ENCODE measurements at regions not wholly inside any gene's neighbourhood (a gene's known extent, or its start where the extent isn't known, plus 50 kb on each side); places are given as distances from the start of the nearest gene placed in this dataset.

DNA sequence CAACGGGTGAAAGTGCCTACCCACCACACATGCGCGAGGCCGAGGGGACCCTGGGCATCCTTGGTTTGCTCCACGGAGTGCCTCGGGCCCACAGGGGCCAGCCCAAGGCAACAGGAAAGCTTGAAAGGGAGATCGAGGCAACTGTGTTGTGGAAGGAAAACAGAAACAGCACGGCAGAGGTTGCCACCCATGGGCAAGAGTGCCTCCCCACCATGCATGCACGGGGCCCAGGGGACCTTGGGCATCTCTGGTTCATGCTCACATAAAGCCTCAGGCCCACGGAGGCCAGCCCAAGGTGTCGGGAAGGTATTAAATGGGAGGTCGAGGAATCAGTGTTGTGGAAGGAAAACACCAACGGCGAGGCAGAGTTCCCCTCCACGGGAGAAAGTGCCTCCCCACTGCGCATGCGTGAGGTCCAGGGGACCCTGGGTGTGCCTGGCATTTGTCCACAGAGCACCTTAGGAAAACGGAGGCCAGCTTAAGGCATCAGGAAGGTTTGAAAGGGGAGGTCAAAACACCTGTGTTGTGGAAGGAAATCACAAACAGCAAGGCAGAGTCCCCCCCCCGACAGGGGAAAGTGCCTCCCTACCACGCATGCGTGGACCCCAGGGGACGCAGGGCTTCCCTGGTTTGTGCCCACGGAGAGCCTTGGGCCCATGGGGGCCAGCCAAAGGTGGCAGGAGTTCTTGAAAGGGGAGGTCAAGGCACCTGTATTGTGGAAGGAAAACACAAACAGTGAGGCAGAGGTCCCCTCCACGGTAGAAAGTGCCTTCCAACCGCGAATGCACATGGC, 367.3 kb downstream of the ALG10 start:
- peaks cover 0 to 98% (median 1%) of the 10 kb centered on the region in 4 donors for H3K9me3 ChIP-seq
- no peak overlapping the region for H3K4me3 ChIP-seq
- H3K27ac ChIP-seq, result no peak overlapping the region
- no peaks in the 10 kb centered on the region for H3K27me3 ChIP-seq
- no peaks in the 10 kb centered on the region for H3K4me1 ChIP-seq
- WGBS, 2 donors, result 71% methylated on average over 24 to 26 of the region's 26 CpGs
- H3K36me3 ChIP-seq, result no peaks in the 10 kb centered on the region
- DNase-seq (ENCODE audit: low spot score in 2 of 2), result no peak
- TF ChIP-seq EP300 (IDR thresholded peaks at IDR 0.05) (no peak), POLR2A (IDR thresholded peaks at IDR 0.05) (no peak)
- TF ChIP-seq, protein P1, sequence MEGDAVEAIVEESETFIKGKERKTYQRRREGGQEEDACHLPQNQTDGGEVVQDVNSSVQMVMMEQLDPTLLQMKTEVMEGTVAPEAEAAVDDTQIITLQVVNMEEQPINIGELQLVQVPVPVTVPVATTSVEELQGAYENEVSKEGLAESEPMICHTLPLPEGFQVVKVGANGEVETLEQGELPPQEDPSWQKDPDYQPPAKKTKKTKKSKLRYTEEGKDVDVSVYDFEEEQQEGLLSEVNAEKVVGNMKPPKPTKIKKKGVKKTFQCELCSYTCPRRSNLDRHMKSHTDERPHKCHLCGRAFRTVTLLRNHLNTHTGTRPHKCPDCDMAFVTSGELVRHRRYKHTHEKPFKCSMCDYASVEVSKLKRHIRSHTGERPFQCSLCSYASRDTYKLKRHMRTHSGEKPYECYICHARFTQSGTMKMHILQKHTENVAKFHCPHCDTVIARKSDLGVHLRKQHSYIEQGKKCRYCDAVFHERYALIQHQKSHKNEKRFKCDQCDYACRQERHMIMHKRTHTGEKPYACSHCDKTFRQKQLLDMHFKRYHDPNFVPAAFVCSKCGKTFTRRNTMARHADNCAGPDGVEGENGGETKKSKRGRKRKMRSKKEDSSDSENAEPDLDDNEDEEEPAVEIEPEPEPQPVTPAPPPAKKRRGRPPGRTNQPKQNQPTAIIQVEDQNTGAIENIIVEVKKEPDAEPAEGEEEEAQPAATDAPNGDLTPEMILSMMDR (IDR thresholded peaks at IDR 0.05), result no peak

DNA sequence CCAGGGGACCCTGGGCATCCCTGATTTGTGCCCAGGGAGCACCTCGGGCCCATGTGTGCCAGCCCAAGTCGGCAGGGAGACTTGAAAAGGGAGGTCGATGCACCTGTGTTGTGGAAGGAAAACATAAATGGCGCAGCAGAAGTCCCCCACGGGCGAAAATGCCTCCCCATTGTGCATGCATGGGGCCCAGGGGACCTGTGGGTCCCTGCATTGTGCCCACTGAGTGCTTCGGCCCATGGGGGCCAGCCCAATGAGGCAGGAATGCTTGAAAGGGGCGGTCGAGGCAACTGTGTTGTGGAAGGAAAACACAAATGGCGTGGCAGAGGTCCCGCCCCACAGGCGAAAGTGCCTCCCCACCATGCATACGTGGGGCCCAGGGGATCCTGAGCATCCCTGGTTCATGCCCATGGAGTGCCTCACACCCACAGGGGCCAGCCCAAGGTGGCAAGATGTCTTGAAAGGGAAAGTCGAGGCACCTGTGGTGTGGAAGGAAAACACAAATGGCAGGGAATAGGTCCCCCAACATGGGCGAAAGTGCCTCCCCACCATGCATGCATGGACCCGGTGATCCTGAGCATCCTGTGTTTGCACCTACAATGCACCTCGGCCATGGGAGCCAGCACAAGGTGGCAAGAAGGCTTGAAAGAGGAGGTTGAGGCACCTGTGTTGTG, 368.0 kb downstream of the ALG10 start:
- Histone ChIP-seq H3K4me3 (no peak overlapping the region), H3K9me3 (peaks cover 0 to 98% (median 1%) of the 10 kb centered on the region in 4 donors), H3K27me3 (no peaks in the 10 kb centered on the region), H3K27ac (no peak overlapping the region), H3K36me3 (no peaks in the 10 kb centered on the region), H3K4me1 (no peaks in the 10 kb centered on the region)
- TF ChIP-seq EP300 (IDR thresholded peaks at IDR 0.05) (no peak), POLR2A (IDR thresholded peaks at IDR 0.05) (no peak)
- TF ChIP-seq, protein P1 (IDR thresholded peaks at IDR 0.05), result no peak
- no peak for DNase-seq (ENCODE audit: low spot score in 2 of 2)
- 81 to 85% methylated on average over 12 to 17 of the region's 17 CpGs for WGBS, 2 donors

DNA sequence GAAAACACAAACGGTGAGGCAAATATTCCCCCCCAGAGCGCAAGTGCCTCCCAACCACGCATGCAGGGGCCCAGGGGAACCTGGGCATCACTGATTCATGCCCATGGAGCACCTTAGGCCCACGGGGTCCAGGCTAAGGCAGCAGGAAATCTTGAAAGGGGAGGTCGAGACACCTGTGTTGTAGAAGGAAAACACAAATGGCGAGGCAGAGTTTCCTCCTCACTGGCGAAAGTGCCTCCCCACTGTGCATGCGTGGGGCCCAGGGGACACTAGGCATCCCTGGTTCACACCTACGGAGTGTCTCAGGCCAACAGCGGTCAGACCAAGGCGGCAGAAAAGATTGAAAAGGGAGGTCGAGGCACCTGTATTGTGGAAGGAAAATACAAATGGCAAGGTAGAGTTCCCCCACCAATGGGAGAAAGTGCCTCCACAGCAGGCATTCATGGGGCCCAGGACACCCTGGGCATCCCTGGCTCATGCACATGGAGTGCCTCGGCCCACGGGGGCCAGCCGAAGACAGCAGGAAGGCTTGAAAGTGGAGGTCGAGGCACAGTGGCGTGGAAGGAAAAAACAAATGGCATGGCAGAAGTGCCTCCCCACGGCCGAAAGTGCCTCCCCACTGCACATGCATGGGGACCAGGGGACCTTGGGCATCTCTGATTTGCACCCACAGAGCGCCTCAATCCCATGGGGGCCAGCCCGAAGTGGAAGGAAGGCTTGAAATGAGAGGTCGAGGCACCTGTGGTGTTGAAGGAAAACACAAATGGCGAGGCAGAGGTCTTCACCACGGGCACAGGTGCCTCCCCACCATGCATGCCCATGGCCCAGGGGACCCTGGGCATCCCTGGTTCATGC, 368.8 kb downstream of the ALG10 start:
- no peaks in the 10 kb centered on the region for H3K27me3 ChIP-seq
- no peaks in the 10 kb centered on the region for H3K4me1 ChIP-seq
- no peak overlapping the region for H3K4me3 ChIP-seq
- no peak for TF ChIP-seq EP300 (IDR thresholded peaks at IDR 0.05)
- no peak for TF ChIP-seq POLR2A (IDR thresholded peaks at IDR 0.05)
- TF ChIP-seq, protein P1 (IDR thresholded peaks at IDR 0.05), result no peak
- DNase-seq (ENCODE audit: low spot score in 2 of 2), result no peak
- H3K36me3 ChIP-seq, result no peaks in the 10 kb centered on the region
- no peak overlapping the region for H3K27ac ChIP-seq
- 77 to 79% methylated on average over 24 of the region's 24 CpGs for WGBS, 2 donors
- peaks cover 0 to 98% (median 0%) of the 10 kb centered on the region in 4 donors for H3K9me3 ChIP-seq

DNA sequence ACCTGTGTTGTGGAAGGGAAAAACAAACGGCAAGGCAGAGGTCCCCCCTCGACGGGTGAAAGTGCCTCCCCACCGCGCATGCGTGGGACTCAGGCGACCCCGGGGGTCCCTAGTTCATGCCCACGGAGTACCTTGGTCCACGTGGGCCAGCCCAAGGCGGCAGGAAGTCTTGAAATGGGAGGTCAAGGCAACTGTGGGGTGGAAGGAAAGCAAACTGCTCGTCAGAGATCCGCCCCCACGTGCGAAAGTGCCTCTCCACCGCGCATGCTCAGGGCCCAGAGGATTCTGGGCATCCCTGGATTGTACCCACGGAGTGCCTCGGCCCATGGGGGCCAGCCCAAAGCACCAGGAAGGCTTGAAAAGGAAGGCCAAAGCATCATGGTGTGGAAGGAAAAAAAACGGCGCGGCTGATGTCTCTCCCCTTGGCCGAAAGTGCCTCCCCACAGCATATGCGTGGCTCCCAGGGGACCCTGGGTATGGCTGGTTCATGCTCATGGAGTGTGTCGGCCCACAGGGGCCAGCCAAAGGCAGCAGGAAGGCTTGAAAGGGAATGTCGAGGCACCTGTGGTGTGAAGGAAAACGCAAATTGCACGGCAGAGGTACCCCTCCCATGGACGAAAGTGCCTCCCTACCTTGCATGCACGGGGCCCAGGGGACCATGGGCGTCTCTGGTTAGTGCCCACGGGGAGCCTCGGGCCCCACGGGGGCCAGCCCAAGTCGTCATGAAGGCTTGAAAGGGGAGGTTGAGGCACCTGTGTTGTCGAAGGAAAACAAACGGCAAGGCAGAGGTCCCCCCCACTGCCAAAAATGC, 369.7 kb downstream of the ALG10 start:
- no peaks in the 10 kb centered on the region for H3K27me3 ChIP-seq
- no peaks in the 10 kb centered on the region for H3K4me1 ChIP-seq
- DNase-seq (ENCODE audit: low spot score in 2 of 2), result no peak
- no peaks in the 10 kb centered on the region for H3K36me3 ChIP-seq
- TF ChIP-seq, protein P1 (IDR thresholded peaks at IDR 0.05), result no peak
- TF ChIP-seq POLR2A (IDR thresholded peaks at IDR 0.05) (no peak), EP300 (IDR thresholded peaks at IDR 0.05) (no peak)
- WGBS, 2 donors, result 72 to 73% methylated on average over 37 of the region's 37 CpGs
- H3K4me3 ChIP-seq, result no peak overlapping the region
- no peak overlapping the region for H3K27ac ChIP-seq
- H3K9me3 ChIP-seq, result peaks cover 0 to 98% (median 0%) of the 10 kb centered on the region in 4 donors
